GM12891 (cell line): ENCODE measurements at regions not wholly inside any gene's neighbourhood (a gene's known extent, or its start where the extent isn't known, plus 50 kb on each side); places are given as distances from the start of the nearest gene placed in this dataset.

ENCODE experiments used
- PAX5 ChIP-seq: IDR thresholded peaks from 2 replicates; pipeline ENCODE4 v1.6.1; 2011; ENCODE audit warnings: low read length, moderate library complexity, mild to moderate bottlenecking; ENCODE audit not compliant: insufficient read depth, severe bottlenecking
- POLR2A ChIP-seq: IDR thresholded peaks from 2 replicates; pipeline ENCODE4 v1.6.1; 2011; ENCODE audit warnings: low read depth, low read length, control low read depth
- POLR2AphosphoS5 ChIP-seq: IDR thresholded peaks from 2 replicates; pipeline ENCODE4 v1.6.1; 2011; ENCODE audit warnings: low read depth, low read length, control low read depth
- POU2F2 ChIP-seq: IDR thresholded peaks from 2 replicates; pipeline ENCODE4 v1.6.1; 2011; ENCODE audit warnings: low read depth, mild to moderate bottlenecking, control low read depth, low read length, moderate library complexity
- SPI1 ChIP-seq: IDR thresholded peaks from 2 replicates; pipeline ENCODE4 v1.6.1; 2011; ENCODE audit warnings: low read depth, low read length, control low read depth
- TAF1 ChIP-seq: IDR thresholded peaks from 2 replicates; pipeline ENCODE4 v1.6.1; 2011; ENCODE audit warnings: low read depth, low read length, control low read depth

- TF ChIP-seq POLR2A (no peak), POLR2AphosphoS5 (no peak), POU2F2 (no peak), TAF1 (no peak), SPI1 (no peak), PAX5 (no peak)
Observed at GRCh38 chr6:120039664-120040063, 690.1 kb upstream of the MAN1A1 start.
